HG03175 (cell line): ENCODE measurements at regions not wholly inside any gene's neighbourhood (a gene's known extent, or its start where the extent isn't known, plus 50 kb on each side); places are given as distances from the start of the nearest gene placed in this dataset.
"Not testable (repeated sequence)": the region's sequence is repeated elsewhere in the genome, so short reads cannot be mapped to it uniquely, and the experiment has no call there.

ENCODE experiments used
- ATAC-seq: cut with Tn5 transposase; IDR thresholded peaks from one replicate; pipeline ENCODE4 v1.9.1; 2021; ENCODE audit warnings: mild to moderate bottlenecking, moderate library complexity; ENCODE audit not compliant: unreplicated experiment

- ATAC-seq = no peak
Observed at GRCh38 chr12:79993106-79993862, 58.4 kb upstream of the PPP1R12A start.

- no peak for ATAC-seq
Observed at GRCh38 chr12:79991586-79991985, 56.7 kb upstream of the PPP1R12A start.

GRCh38 chr12:79990509-79991338, 55.8 kb upstream of the PPP1R12A start:
- not testable (repeated sequence) for ATAC-seq

GRCh38 chr12:79988368-79988767, 53.5 kb upstream of the PPP1R12A start:
- ATAC-seq = no peak

GRCh38 chr12:79987731-79988130, 52.8 kb upstream of the PPP1R12A start:
- no peak for ATAC-seq
